Hematopoietic multipotent progenitor cell (in vitro differentiated cells): ENCODE measurements at regions not wholly inside any gene's neighbourhood (a gene's known extent, or its start where the extent isn't known, plus 50 kb on each side); places are given as distances from the start of the nearest gene placed in this dataset.

Experiments
- DNase-seq, 3 donors: peaks; one replicate each; pipeline ENCODE4 v3.0.0-alpha.2; 2011 to 2015; ENCODE audit warnings: low read depth in 2 of 3, low spot score in 2 of 3

- no peak for DNase-seq
Observed at GRCh38 chr4:26130841-26131432, 189.9 kb upstream of the RBPJ start.

- DNase-seq = no peak
Observed at GRCh38 chr4:26131711-26132110, 189.1 kb upstream of the RBPJ start.

- DNase-seq = no peak
Observed at GRCh38 chr4:26132858-26133257, 188.0 kb upstream of the RBPJ start.

GRCh38 chr4:26133840-26134239 is 187.0 kb upstream of the RBPJ start:
- no peak for DNase-seq

GRCh38 chr4:26135331-26135730 is 185.5 kb upstream of the RBPJ start:
- DNase-seq = no peak

- DNase-seq = no peak
Observed at GRCh38 chr4:26136615-26137014, 184.2 kb upstream of the RBPJ start.

GRCh38 chr4:26137288-26137687 is 183.5 kb upstream of the RBPJ start:
- DNase-seq = no peak

- DNase-seq = no peak
Observed at GRCh38 chr4:26139310-26139924, 181.4 kb upstream of the RBPJ start.

GRCh38 chr4:26140150-26140898 is 180.5 kb upstream of the RBPJ start:
- DNase-seq = no peak

- no peak for DNase-seq
Observed at GRCh38 chr4:26141051-26141721, 179.6 kb upstream of the RBPJ start.

GRCh38 chr4:26141911-26142638 is 178.7 kb upstream of the RBPJ start:
- DNase-seq = peak in 1 of 3 donors; percentile 29

- no peak for DNase-seq
Observed at GRCh38 chr4:26144526-26145155, 176.2 kb upstream of the RBPJ start.

- DNase-seq = no peak
Observed at GRCh38 chr4:26145212-26145611, 175.6 kb upstream of the RBPJ start.

- no peak for DNase-seq
Observed at GRCh38 chr4:26148927-26149326, 171.9 kb upstream of the RBPJ start.

- no peak for DNase-seq
Observed at GRCh38 chr4:26150948-26151347, 169.9 kb upstream of the RBPJ start.

GRCh38 chr4:26151615-26152014 is 169.2 kb upstream of the RBPJ start:
- DNase-seq = no peak

- DNase-seq = no peak
Observed at GRCh38 chr4:26152056-26152455, 168.8 kb upstream of the RBPJ start.

GRCh38 chr4:26157541-26157940 is 163.3 kb upstream of the RBPJ start:
- no peak for DNase-seq

- DNase-seq = no peak
Observed at GRCh38 chr4:26160591-26160990, 160.2 kb upstream of the RBPJ start.

GRCh38 chr4:26161030-26161824 is 159.6 kb upstream of the RBPJ start:
- DNase-seq = peak in 2 of 3 donors; percentile 4 to 25
